GM21526 (cell line): ENCODE measurements at regions not wholly inside any gene's neighbourhood (a gene's known extent, or its start where the extent isn't known, plus 50 kb on each side); places are given as distances from the start of the nearest gene placed in this dataset.
"Not testable (repeated sequence)": the region's sequence is repeated elsewhere in the genome, so short reads cannot be mapped to it uniquely, and the experiment has no call there.

Experiments used
- ATAC-seq: cut with Tn5 transposase; IDR thresholded peaks from one replicate; pipeline ENCODE4 v1.9.1; 2021; ENCODE audit warnings: moderate library complexity; ENCODE audit not compliant: unreplicated experiment, low FRiP score

DNA sequence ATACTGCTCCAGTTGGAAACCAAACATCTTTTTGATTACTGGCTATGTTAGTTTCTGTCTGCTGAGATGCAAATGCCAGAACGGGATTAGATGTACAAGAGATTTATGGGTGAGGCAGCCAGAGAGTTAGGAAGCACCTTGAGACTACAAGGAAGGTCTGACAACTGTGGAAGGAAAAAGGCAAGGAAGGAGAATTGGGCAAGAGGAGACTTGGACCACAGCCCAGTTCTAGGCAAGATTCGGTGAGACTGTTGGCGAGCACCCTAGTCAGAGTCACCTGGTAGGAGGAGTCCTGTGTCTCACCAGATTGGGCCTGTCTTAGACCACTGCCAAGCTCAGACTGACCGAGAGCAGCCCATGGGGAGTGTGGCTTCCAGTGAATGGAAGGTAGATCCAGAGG, 91.8 kb upstream of the F13A1 start:
- no peak for ATAC-seq

DNA sequence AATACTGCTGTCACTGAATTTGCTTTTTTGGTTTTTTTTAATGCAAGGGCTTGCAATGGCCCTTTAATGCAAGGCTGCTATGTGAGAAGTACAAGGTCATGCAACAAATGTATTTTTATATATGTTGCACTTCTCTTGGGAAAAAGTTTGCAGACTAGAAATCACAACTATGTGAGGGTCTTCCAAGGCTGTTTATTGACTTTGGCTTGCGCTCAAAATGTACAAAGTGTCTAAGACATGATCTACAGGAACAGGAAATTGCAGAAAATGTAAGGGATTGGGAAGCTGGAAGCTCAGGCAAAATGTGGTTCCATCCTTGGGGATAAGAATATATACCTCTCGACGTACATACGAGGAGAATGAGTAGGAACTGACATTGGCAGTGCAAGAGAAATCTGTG, 92.2 kb upstream of the F13A1 start:
- no peak for ATAC-seq

DNA sequence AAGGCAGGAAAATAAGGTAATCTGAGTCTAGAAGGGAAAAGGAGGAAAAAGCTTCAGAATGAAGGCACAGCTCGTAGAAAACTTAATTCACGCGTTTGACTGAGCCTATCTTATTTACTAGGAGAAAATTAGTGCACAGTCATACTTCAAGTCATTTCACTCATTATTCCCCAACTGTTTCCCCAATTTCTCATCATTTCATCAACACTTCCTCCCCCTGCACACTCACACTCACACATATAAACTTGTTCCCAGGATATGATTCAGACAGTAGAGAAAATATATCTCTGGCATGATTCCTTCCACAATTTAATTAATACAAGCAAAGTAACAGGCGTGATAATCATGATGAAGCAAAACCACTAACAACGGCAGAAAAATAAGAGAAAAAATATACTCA, 94.5 kb upstream of the F13A1 start:
- ATAC-seq = no peak

DNA sequence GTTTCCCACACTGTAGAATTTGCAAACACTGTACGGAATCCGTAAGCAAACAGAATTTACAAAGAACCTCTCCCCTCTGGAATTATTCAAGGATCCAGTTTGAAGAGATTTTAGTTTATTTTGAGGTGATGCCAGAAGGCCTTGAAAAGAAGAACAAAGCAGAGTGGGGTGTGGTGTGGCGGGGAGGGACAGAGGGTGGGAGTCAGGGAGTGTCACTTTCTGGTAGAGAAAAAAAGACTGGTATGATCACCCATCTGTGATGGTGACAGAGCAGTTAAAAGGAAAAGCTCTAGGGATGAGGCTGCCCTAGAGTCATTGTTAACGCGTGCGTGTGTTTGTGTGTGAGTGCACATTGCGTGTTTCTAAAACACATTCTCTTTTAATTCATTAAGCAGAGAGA, 97.0 kb upstream of the F13A1 start:
- no peak for ATAC-seq

DNA sequence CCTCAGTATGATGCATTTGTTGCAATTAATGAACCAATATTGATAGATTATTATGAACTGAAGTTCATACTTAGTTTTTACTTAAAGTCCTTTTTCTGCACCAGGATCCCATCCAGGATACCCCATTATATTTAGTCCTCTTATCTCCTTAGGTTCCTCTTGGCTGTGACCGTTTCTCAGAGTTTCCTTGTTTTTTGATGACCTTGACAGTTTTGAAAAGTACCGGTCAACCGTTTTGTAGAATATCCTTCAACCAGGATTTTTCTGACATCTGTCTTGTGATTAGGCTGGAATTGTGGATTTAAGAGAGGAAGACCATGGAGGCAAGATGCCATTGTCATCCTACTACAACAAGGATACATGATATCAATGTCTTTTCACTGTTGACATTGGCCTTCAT, 98.0 kb upstream of the F13A1 start:
- ATAC-seq = no peak

DNA sequence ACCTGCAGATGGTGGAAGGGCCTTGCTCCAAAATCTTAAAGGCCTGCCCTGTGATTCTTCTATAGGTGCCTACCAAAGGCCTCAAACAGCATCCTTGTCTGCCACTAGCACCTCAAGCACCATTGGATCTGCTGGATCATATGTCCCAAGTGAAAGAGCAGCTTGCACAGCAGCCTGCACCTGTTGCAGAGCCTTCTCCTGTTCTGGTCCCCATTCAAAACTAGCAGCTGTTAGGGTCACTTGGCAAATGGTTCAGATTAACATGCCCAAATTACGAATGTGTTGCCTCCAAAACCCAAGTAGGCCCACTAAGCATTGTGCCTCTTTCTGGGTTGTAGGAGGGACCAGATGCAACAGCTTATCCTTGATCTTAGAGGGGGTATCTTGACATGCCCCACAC, 99.6 kb upstream of the F13A1 start:
- no peak for ATAC-seq

DNA sequence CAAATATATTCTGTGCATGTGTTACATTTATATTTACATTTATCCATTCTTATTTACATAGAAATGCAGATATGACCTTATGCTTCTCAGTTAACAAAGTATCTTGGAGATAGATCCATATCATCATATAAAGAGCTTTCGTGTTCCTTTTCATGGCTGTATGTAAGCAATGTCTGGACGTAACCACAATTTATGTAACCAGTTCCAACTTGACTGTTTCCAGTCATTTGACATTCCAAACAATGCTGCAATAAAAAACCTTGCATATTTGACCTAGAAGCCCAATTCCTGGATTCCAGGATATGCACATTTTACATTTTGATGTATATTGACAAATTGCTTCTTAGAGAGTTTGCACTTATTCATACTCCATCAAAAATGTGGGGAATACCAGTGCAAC, 113.7 kb upstream of the F13A1 start:
- no peak for ATAC-seq

DNA sequence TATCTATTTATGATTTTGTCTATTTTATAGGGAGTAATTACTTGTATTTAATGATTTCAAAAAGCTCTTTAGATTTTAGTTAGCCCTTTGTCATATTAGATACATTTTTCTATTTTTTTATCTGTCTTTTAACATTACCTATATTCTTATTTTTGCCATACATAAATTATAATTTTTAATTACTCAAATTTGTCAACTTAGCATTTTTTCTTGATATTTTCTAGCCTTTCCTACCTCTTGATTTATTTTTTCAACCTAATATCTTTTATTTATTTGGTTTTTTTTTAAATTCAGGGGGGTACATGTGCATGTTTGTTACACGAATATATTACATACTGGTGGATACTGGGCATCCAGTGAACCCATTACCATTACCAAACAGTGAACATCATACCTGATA, 114.3 kb upstream of the F13A1 start:
- ATAC-seq = no peak

DNA sequence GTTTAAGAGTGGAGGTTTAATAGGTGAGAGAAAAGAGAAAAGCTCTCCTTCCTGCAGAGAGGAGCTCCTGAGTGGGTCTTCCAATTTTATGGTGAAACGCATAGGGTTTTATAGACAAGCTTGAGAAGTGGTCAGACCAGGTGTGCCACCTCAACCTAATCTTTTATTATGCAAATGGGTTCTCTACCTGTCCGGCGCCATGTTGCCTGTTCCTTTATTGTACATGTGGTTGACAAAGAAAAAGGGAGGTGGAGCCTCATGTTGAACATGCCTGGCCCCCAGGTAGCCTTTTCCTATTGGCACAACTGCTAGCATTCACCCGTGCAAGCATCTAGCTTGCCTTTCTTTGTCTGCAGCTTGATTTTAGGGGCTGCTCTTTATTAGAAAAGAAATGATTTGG, 115.9 kb upstream of the F13A1 start:
- no peak for ATAC-seq

DNA sequence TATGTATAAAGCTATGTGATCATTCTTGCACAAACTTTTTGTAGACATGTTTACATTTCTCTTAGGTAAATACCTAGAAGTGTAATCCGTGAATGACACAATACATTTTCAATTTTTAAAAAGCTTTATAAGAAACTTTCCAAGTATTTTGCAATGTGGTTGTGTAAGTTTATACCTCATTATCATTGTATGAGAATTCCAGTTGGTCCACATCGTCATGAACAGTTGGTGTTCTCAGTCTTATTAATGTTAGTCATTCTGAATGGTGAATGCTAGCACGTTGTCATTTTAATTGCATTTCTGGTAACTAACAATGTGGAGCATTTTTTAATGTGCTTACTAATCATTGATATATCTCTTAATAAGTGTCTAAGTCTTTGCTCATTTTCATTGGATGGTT, 116.5 kb upstream of the F13A1 start:
- ATAC-seq = no peak

DNA sequence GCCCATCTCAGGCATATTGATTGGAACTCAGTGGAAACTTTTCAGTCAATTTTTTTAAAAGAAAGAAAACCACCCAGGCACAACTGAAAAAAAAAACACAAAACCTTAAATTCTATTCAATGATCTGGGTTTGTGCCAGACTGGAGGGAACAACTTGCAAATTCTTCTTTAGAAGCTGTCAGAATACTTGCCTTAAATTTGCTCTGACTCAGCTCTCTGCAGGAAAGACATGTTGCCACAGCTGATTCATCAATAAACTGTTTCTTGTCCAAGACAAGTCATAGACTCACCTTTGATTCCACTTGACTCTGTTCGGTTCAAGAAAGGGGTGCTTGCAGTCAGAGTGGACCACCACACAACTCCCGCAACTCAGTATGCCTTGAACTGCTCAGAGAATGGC, 117.8 kb upstream of the F13A1 start:
- no peak for ATAC-seq

DNA sequence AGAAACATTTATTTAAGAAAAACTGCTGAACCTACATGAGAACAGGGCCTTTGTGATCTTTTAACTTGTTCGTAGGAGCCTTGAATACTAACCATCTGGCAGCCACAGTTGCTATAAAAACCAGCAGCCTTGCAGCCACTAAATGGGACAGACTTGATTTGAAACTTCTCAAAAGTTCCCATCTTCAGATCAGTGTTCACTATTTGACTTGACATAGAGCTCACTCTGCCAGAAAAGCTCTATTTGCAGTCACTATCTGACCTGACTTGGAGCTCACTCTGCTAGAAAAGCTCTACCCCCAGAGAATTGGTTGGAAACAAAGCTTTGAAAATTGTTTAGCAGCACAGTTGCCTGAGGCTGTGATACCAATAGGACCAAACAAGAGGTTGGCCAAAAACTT, 119.3 kb upstream of the F13A1 start:
- no peak for ATAC-seq

DNA sequence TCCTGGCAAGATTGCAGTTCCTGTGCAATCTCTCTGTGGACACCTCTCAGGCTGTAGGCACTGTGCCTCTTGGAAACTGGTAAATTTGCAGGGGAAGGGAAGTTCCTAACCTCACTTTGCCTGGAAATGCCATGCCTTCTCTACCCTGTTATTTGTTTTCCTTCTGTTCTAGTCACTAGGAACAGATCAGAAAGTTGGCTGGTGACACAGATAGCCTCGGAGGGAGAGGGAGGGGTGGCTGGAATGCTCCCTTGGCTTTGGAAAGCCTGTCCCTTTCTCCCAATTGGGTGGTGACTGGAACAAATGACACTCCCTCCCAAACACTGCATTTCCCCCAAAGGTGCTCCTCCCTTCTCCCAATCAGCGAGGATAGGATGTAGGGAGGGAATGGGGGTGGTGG, 131.5 kb upstream of the F13A1 start:
- ATAC-seq = no peak

DNA sequence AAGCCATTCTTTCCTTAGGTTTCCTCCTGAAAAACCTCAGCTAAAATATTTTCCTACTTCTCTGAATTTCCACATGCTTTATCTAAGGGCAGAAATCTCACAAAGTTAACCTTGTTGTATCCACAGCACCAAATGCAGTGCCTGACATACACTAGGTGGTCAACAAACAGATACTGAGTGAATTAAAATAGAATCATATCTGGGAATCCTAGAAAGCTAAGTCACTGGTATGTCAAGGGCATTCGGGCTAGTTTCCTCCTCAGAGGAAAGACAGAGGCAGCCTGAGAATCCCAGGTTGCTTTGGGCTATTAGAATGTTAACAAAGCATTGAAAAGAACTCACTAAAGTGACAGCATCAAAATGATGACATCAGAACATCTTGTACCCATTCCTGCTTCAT, 132.7 kb upstream of the F13A1 start:
- no peak for ATAC-seq

DNA sequence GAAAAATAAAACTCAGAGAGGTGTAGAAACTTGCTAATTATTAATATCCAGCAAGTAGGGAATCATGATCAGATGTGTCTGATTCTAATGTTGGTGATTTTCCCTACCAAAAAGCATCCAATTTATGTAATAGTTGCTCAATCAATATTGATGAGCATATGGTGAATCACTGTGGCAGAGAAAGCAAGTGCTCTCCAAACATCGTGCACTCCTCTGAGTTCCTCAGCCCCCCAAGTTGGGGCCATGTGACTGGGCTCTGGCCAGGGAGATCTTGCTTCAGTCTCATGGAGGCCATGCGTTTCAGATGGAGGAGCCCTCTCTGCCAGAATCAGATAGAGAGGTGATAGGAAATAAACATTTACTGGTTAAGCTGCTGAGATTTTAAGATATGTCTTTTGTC, 133.2 kb upstream of the LY86 start:
- no peak for ATAC-seq

DNA sequence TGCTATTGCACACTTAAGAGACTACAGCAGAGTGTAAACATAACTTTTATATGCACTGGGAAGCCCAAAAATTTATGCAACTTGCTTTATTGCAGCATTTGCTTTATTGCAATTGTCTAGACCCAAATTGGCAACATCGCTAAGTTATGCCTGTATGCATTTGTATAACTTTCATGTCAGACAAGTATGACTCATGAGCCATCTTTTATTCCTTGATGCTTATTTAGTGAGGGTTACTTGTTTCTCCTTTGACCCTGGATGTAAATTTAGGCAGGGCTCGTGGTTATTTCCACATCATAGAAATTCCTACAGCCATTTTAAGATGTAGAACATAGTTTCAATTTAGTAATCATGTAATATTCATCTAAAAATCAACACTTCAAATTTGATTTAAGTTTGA, 130.3 kb upstream of the LY86 start:
- ATAC-seq = no peak

DNA sequence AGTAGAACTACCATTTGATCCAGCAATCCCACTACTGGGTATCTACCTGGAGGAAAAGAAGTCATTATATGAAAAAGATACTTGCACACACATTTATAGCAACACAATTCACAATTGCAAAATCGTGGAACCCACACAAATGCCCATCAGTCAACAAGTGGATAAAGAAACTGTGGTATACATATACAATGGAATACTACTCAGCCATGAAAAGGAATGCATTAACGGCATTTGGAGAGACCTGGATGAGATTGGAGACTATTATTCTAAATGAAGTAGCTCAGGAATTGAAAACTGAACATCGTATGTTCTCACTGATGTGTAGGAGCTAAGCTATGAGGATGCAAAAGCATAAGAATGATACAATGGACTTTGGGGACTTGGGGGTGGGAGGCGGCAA, 128.6 kb upstream of the LY86 start:
- ATAC-seq = not testable (repeated sequence)

DNA sequence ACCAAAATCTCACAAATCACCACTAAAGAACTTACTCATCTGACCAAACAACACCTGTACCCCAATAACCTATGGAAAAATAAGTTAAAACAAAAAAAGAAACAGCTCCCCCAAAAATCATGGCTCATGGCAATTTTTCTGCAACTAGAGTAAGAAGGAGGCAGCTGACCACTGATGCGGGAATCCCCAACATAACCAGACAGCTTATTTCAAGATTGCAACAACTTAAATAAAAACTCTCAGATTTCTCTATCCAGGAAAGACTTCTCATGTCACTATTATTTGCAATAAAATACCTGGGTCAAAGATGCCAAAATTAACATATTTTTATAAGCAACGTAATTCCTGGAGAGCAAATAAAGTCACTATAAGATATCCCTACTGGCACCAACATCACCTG, 128.1 kb upstream of the LY86 start:
- no peak for ATAC-seq

DNA sequence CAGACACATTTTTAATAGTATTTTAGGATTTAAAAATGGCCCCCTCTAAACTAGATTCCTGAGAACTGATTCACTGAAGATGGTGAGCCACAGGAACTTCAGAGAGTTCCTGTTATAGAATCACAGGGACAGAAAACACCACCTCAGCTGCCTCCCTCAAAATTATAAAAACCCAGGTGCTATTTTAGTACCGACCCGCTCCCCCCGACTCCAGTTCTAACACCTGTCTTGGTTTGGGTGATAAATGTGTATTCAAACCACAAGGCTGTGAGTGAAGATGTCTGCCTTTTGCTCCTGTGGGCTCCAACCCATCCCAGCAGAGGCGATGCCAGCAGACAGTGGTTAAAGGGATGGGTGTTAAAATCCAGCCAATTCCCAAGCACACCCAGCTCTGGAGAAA, 127.4 kb upstream of the LY86 start:
- no peak for ATAC-seq

DNA sequence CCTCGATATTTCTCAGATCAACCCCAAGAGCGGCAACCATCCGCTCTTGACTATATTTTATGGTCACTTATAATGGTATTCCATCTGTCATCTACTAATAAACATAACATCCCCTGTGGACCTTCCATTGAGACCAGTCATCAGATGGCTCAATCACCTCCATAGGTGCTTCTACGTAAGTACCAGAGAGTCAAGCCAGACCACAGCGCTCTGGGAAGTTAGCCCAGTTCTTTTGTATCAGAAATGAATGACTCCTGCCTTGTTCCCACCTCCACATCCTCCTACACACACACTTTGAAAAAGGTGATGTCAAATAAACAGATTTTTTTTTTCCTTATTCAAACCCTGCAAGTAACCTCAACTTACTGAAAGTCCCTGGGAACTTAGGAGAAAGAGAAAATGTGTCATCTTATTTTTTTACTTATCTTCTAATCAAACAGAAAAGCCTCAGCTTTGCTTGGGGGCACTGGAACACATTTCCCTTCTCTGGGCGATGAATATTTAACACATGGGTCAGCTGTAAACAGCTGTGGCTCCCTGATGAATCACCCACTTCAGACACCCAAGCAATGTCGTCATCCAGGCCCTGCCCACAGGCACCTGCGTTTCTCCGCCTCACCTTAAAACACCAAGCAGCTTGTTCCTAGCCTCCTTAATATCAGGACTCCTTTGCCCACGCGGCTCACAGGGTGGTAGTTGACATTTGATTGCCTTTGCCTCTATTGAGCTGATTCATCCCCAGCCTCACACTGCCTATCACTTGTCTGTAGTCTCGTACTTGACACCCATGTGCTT, 121.4 kb upstream of the LY86 start:
- no peak for ATAC-seq

DNA sequence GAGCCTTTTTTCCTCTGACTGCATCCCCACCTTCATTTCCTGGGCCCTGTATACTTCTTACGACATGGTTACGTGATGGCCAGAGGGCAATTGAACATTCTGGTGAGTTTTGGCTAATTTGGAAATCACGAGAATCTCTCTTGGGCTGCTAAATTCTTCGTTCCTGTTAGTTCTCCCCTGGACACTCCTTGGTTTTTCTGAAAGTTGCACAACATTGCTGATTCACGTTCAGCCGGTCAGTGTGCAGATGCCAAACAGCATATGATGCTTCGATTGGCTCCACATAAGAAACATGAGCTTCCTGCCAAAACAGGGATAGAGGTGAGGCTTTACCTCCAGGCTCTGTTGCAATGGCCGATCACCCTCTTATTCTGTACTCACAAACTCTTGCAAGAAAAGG, 119.4 kb upstream of the LY86 start:
- no peak for ATAC-seq

DNA sequence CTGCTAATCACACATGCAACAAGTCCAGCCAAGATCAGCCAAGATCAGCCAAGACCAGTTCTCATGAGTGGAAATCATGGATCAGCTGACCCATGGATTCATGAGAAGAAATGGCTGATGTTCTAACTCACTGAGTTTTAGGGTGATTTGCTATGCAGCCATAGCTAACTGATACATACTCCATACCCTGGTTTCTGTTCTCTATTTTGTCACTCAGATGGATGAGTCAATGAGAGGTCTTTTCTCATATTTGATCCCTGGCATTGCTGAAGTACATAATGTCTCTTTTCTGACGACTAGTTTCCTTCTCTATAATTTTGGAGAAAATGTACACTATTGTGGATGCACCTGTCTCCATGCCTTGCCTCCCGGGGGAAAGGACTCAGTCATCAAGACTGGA, 118.4 kb upstream of the LY86 start:
- ATAC-seq = no peak

DNA sequence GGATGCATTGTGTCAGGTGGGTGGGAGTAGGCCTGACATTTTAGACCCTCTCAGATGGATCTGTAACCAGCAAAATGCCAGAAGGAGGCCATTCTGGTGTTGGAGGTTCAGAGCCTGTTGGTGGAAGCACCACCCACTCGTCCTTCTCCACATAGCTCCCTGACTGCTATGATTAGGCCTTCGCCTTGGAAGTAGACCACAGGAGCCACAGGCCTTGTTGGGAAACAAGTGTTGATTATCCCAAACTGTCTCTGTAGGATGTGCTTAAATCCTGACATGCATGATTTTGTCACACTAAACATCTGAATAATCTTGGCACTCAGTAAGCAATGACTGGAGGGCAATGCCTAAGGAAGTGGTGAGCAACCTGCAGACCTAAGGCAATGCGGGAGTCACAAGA, 117.2 kb upstream of the LY86 start:
- no peak for ATAC-seq
